T-cell (primary cell): ENCODE measurements at regions not wholly inside any gene's neighbourhood (a gene's known extent, or its start where the extent isn't known, plus 50 kb on each side); places are given as distances from the start of the nearest gene placed in this dataset.

ENCODE experiments used
- ATAC-seq, 4 experiments: fragments of 200-7000 bp in 3 of 4; fragments of 150-1000 bp in 1 of 4; cut with Tn5 transposase; replicated peaks in 1 of 4; 1 replicate in 3 of 4; 2 replicates in 1 of 4; pipeline ENCODE4 v1.10.0; 2021; ENCODE audit warnings: moderate library complexity in 3 of 4, mild to moderate bottlenecking in 2 of 4, moderate number of reproducible peaks in 1 of 4
- CTCF ChIA-PET, 2 donors: fragments of 300-600 bp; sonication (Branson Sonifier 250); formaldehyde crosslinking; loops; one replicate each; lab custom pipeline; 2022; ENCODE audit warnings: antibody characterized with exemption in 2 of 2; lab: Charles Lee
- POLR2A ChIA-PET, 2 donors: fragments of 300-600 bp; sonication (Branson Sonifier 250); formaldehyde crosslinking; loops; one replicate each; lab custom pipeline; 2022; ENCODE audit warnings: antibody characterized with exemption in 2 of 2; lab: Charles Lee
- DNase-seq, 35 experiments: peaks; one replicate each; pipeline versions ENCODE4 v3.0.0 to v3.0.0-alpha.2; 2013 to 2023
- H3K27ac ChIP-seq: one replicate; pipeline ENCODE4 v1.5.1; 2013; ENCODE audit warnings: low read length
- H3K27me3 ChIP-seq, 2 experiments: replicated peaks in 1 of 2; 1 replicate in 1 of 2; 2 replicates in 1 of 2; pipeline versions ENCODE4 v1.6.1 to v1.7.0; 2013; ENCODE audit warnings: low read length in 1 of 2, mixed read lengths in 1 of 2; ENCODE audit not compliant: control insufficient read depth in 2 of 2, insufficient read depth in 2 of 2; ENCODE audit errors: extremely low read depth in 1 of 2
- H3K36me3 ChIP-seq, 2 donors: 1 replicate in 1 of 2; 2 replicates in 1 of 2; pipeline versions ENCODE4 v1.6.1 to v1.7.0; 2013; ENCODE audit warnings: low read length in 1 of 2; ENCODE audit not compliant: control insufficient read depth in 2 of 2, insufficient read depth in 1 of 2; ENCODE audit errors: extremely low read depth in 1 of 2
- H3K4me1 ChIP-seq, 2 experiments: 1 replicate in 1 of 2; 2 replicates in 1 of 2; pipeline versions ENCODE4 v1.6.1 to v1.7.0; 2013; ENCODE audit warnings: low read length in 2 of 2, mixed read lengths in 1 of 2; ENCODE audit not compliant: insufficient read depth in 2 of 2, control insufficient read depth in 1 of 2; ENCODE audit errors: extremely low read depth in 1 of 2
- H3K4me3 ChIP-seq, 2 donors: 1 replicate in 1 of 2; 2 replicates in 1 of 2; pipeline versions ENCODE4 v1.5.1 to v1.7.0; 2013; ENCODE audit warnings: mild to moderate bottlenecking in 2 of 2, low read length in 1 of 2, moderate library complexity in 1 of 2; ENCODE audit not compliant: control insufficient read depth in 1 of 2; ENCODE audit errors: extremely low read depth in 1 of 2
- H3K9me3 ChIP-seq: 2 replicates; pipeline ENCODE4 v1.7.0; 2013
- H3K27ac Mint-ChIP-seq, 2 donors: one replicate each; pipeline ENCODE4 v1.8.0; 2020 to 2021; ENCODE audit warnings: mild to moderate bottlenecking in 2 of 2, mixed read lengths in 2 of 2
- H3K27me3 Mint-ChIP-seq, 2 donors: one replicate each; pipeline ENCODE4 v1.8.0; 2021 to 2022; ENCODE audit warnings: mixed read lengths in 2 of 2
- H3K36me3 Mint-ChIP-seq: one replicate; pipeline ENCODE4 v1.8.0; 2021; ENCODE audit warnings: mixed read lengths
- H3K4me1 Mint-ChIP-seq, 3 donors: one replicate each; pipeline ENCODE4 v1.8.0; 2020 to 2022; ENCODE audit warnings: mixed read lengths in 3 of 3, mild to moderate bottlenecking in 1 of 3
- H3K4me3 Mint-ChIP-seq, 3 donors: one replicate each; pipeline ENCODE4 v1.8.0; 2020 to 2022; ENCODE audit warnings: mild to moderate bottlenecking in 3 of 3, mixed read lengths in 3 of 3, moderate library complexity in 3 of 3
- H3K9me3 Mint-ChIP-seq, 3 donors: one replicate each; pipeline ENCODE4 v1.8.0; 2020 to 2022; ENCODE audit warnings: mixed read lengths in 3 of 3
- WGBS: methylation state at CpG from one replicate; pipeline ENCODE4 v1.1.5; 2013; ENCODE audit warnings: missing lambda C conversion rate; ENCODE audit not compliant: insufficient coverage; 5-methylcytosine and 5-hydroxymethylcytosine counted together

GRCh38 chr6:170128346-170128745, 162.5 kb downstream of the DLL1 start:
- H3K36me3 Mint-ChIP-seq, result no peaks in the 10 kb centered on the region
- peaks cover 4 to 7% of the 10 kb centered on the region in 2 donors for H3K27me3 Mint-ChIP-seq
- Histone ChIP-seq H3K36me3 (no peaks in the 10 kb centered on the region), H3K4me3 (no peak overlapping the region), H3K27ac (no peak overlapping the region), H3K4me1 (no peaks in the 10 kb centered on the region), H3K9me3 (no peaks in the 10 kb centered on the region), H3K27me3 (peaks cover 0 to 27% of the 10 kb centered on the region in 2 experiments)
- DNase-seq (peak in 1 of 35 experiments; percentile 9), ATAC-seq (no peak)
- H3K4me1 Mint-ChIP-seq, result no peaks in the 10 kb centered on the region
- CTCF ChIA-PET, result no interaction called here
- no peak overlapping the region for H3K4me3 Mint-ChIP-seq
- POLR2A ChIA-PET, result no interaction called here
- H3K9me3 Mint-ChIP-seq, result no peaks in the 10 kb centered on the region
- WGBS, result 97% methylated on average over 7 of the region's 10 CpGs
- no peak overlapping the region for H3K27ac Mint-ChIP-seq

GRCh38 chr6:170127151-170127550, 163.7 kb downstream of the DLL1 start:
- ChIA-PET POLR2A (no interaction called here), CTCF (no interaction called here)
- peak in 2 of 35 experiments; percentile 7 to 12 for DNase-seq
- 85% methylated on average over 6 of the region's 9 CpGs for WGBS
- Mint-ChIP-seq H3K4me1 (no peaks in the 10 kb centered on the region), H3K9me3 (peaks cover 0 to 5% (median 0%) of the 10 kb centered on the region in 3 donors), H3K36me3 (no peaks in the 10 kb centered on the region), H3K27me3 (peaks cover 4 to 7% of the 10 kb centered on the region in 2 donors), H3K4me3 (no peak overlapping the region), H3K27ac (no peak overlapping the region)
- Histone ChIP-seq H3K27me3 (peaks cover 0 to 22% of the 10 kb centered on the region in 2 experiments), H3K4me3 (no peak overlapping the region), H3K27ac (no peak overlapping the region), H3K9me3 (no peaks in the 10 kb centered on the region), H3K36me3 (no peaks in the 10 kb centered on the region), H3K4me1 (no peaks in the 10 kb centered on the region)
- no peak for ATAC-seq

GRCh38 chr6:170125456-170126300, 165.2 kb downstream of the DLL1 start:
- H3K27ac Mint-ChIP-seq, result no peak overlapping the region
- H3K27me3 Mint-ChIP-seq, result peaks cover 4 to 6% of the 10 kb centered on the region in 2 donors
- Histone ChIP-seq H3K27me3 (peaks cover 0 to 16% of the 10 kb centered on the region in 2 experiments), H3K36me3 (no peaks in the 10 kb centered on the region), H3K4me1 (no peaks in the 10 kb centered on the region), H3K27ac (no peak overlapping the region), H3K9me3 (no peaks in the 10 kb centered on the region), H3K4me3 (no peak overlapping the region)
- ChIA-PET CTCF (no interaction called here), POLR2A (no interaction called here)
- H3K36me3 Mint-ChIP-seq, result peaks cover 3% of the 10 kb centered on the region
- no peak overlapping the region for H3K4me3 Mint-ChIP-seq
- DNase-seq (peak in 1 of 35 experiments; percentile 9), ATAC-seq (no peak)
- 78% methylated on average over 25 of the region's 27 CpGs for WGBS
- H3K4me1 Mint-ChIP-seq, result no peaks in the 10 kb centered on the region
- H3K9me3 Mint-ChIP-seq, result peaks cover 3 to 16% (median 5%) of the 10 kb centered on the region in 3 donors

- no peak for ATAC-seq
- H3K27me3 Mint-ChIP-seq, result peaks cover 4 to 6% of the 10 kb centered on the region in 2 donors
- POLR2A ChIA-PET, result no interaction called here
Observed at GRCh38 chr6:170124836-170125235, 166.0 kb downstream of the DLL1 start.

GRCh38 chr6:170124150-170124549, 166.7 kb downstream of the DLL1 start:
- Histone ChIP-seq H3K27ac (no peak overlapping the region), H3K9me3 (no peaks in the 10 kb centered on the region), H3K27me3 (peaks cover 0 to 15% of the 10 kb centered on the region in 2 experiments), H3K4me1 (no peaks in the 10 kb centered on the region), H3K36me3 (no peaks in the 10 kb centered on the region), H3K4me3 (no peak overlapping the region)
- H3K36me3 Mint-ChIP-seq, result peaks cover 6% of the 10 kb centered on the region
- H3K27me3 Mint-ChIP-seq, result peaks cover 3 to 4% of the 10 kb centered on the region in 2 donors
- H3K4me3 Mint-ChIP-seq, result no peak overlapping the region
- peaks cover 7 to 31% (median 16%) of the 10 kb centered on the region in 3 donors for H3K9me3 Mint-ChIP-seq
- POLR2A ChIA-PET, result no interaction called here
- CTCF ChIA-PET, result no interaction called here
- H3K4me1 Mint-ChIP-seq, result no peaks in the 10 kb centered on the region
- H3K27ac Mint-ChIP-seq, result no peak overlapping the region
- 80% methylated on average over 2 of the region's 2 CpGs for WGBS
- ATAC-seq, result no peak
- no peak for DNase-seq

More at GRCh38 chr6:170124836-170125235, 166.0 kb downstream of the DLL1 start:
- H3K9me3 Mint-ChIP-seq, result peaks cover 7 to 24% (median 11%) of the 10 kb centered on the region in 3 donors
- H3K4me3 Mint-ChIP-seq, result no peak overlapping the region
- Histone ChIP-seq H3K27me3 (peaks cover 0 to 15% of the 10 kb centered on the region in 2 experiments), H3K36me3 (no peaks in the 10 kb centered on the region), H3K4me1 (no peaks in the 10 kb centered on the region), H3K27ac (no peak overlapping the region), H3K9me3 (no peaks in the 10 kb centered on the region), H3K4me3 (no peak overlapping the region)
- no peak for DNase-seq
- no CpG with 5 or more reads among the region's 5 CpGs for WGBS
- peaks cover 4% of the 10 kb centered on the region for H3K36me3 Mint-ChIP-seq
- CTCF ChIA-PET, result no interaction called here
- H3K27ac Mint-ChIP-seq, result no peak overlapping the region
- H3K4me1 Mint-ChIP-seq, result no peaks in the 10 kb centered on the region

GRCh38 chr6:170122651-170123050, 168.2 kb downstream of the DLL1 start:
- ChIA-PET POLR2A (no interaction called here), CTCF (no interaction called here)
- WGBS, result 100% methylated on average over 1 of the region's 1 CpG
- H3K27me3 Mint-ChIP-seq, result peaks cover 3 to 9% of the 10 kb centered on the region in 2 donors
- ATAC-seq, result no peak
- H3K36me3 Mint-ChIP-seq, result peaks cover 6% of the 10 kb centered on the region
- H3K4me1 Mint-ChIP-seq, result no peaks in the 10 kb centered on the region
- Histone ChIP-seq H3K4me1 (no peaks in the 10 kb centered on the region), H3K27ac (no peak overlapping the region), H3K36me3 (no peaks in the 10 kb centered on the region), H3K27me3 (peaks cover 0 to 15% of the 10 kb centered on the region in 2 experiments), H3K9me3 (no peaks in the 10 kb centered on the region), H3K4me3 (no peak overlapping the region)
- no peak overlapping the region for H3K4me3 Mint-ChIP-seq
- no peak overlapping the region for H3K27ac Mint-ChIP-seq
- DNase-seq, result no peak
- H3K9me3 Mint-ChIP-seq, result peaks cover 7 to 31% (median 18%) of the 10 kb centered on the region in 3 donors
